ENCODE measurements at regions not wholly inside any gene's neighbourhood (a gene's known extent, or its start where the extent isn't known, plus 50 kb on each side); places are given as distances from the start of the nearest gene placed in this dataset.

DNA sequence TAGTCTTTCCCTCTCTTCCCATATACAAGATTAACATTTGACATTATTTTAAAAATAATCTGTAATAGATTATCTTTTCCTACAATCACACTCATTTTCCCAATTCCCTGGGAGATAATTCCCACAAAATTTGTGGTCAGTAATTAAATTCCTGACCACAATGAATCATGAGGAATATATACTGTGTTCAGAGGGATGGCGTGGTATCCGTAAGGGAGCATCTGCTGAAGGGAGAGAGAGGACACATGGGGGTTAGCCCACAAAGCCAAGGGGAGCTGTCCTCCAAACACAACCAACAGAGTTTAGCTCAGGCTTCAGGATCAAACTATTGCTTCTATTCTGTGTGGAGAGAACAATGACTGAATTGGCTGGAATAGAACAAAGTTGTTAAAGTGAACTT lies 57.1 kb upstream of the PPP2R5A start:
- DNase-seq: no peak

GRCh38 chr1:212228591-212229119 lies 56.6 kb upstream of the PPP2R5A start:
- no peak for DNase-seq

DNA sequence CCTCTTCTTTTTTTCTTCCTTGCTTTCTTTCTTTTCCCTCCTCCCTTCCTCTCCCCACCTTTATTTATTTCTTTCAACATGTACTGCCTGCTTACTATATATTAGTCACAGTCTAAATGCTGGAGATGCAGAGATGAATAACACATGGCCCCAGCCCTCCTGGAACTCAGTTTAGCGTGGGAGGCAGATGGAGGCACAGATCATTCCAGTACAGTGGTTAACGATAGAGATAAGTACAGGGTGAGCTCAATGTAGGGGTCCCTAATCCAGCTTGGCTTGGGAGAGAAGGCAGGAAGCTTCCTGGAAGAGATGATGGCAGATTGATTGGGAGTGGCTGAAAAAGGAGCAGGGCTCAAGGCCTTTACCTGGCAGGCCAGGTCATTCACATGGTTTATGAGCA lies 55.6 kb upstream of the PPP2R5A start:
- no peak for DNase-seq

DNA sequence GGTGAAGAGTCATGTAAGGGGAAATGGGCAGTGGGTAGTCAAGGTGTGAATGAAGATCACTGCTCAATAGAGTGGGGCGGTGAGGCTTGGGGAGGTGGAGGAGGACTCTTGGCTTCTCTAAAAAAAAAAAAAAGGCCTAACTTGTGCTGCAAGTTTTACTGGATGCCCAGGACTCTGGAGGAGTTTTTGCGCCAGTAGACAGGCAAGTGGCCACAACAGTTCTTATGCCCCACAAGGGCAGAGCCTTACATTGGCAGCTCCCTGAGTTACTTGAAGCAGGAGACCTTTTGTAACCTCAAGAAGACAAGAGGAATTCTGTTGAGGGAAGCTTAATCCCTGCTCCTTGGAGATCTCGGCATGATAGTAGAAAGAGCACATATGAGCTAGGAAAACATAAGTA lies 54.9 kb upstream of the PPP2R5A start:
- DNase-seq: no peak

- DNase-seq: no peak
Measured at GRCh38 chr1:212231372-212231771, 53.8 kb upstream of the PPP2R5A start.

DNA sequence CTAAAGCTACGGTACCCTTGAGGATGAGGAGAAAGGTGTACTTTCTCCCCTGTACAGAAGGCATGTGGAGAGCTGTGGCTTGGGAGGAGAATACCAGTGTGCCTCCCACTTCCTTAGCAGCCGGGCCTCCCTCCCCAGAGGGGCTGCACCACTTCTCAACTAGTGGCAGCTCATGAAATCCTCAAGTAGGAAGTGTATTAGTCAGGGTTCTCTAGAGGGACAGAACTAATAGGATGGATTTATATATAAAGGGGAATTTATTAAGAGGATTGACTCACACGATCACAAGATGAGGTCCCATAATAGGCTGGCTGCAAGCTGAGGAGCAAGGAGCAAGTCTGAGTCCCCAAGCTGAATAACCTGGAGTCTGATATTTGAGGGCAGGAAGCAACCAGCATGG lies 53.1 kb upstream of the PPP2R5A start:
- no peak for DNase-seq

DNA sequence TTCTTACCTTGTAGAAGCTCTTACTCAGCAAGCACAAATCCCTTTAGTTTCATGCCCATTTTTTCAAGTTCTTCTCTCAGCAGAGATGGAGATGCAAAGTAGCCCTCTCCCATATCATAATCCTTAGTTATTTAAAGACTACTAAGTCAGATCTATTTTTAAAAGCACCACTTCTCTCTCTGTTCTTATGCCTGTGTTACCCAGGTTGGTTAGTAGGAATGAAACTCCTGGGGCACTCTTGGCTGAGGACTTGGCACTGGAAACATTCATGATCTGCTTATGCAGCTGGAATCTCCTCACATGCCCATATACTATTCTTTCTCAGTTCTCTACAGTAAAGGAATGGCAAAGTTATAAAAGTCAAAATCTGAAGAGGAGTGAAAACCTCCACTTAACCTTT lies 51.9 kb upstream of the PPP2R5A start:
- no peak for DNase-seq

GRCh38 chr1:212234431-212235395 lies 50.5 kb upstream of the PPP2R5A start:
- peak; percentile 42 for DNase-seq

Measured in stimulated activated CD8-positive, alpha-beta memory T cell treated with anti-CD3 and anti-CD28 coated beads, Interleukin-4, amount 100 ng/mL, for 48 hours (primary cell).